CD4-positive, alpha-beta T cell treated with Interleukin-12 subunit alpha and Interleukin-12 subunit beta, for 1 hour (primary cell): ENCODE measurements at regions not wholly inside any gene's neighbourhood (a gene's known extent, or its start where the extent isn't known, plus 50 kb on each side); places are given as distances from the start of the nearest gene placed in this dataset.
"Not testable (repeated sequence)": the region's sequence is repeated elsewhere in the genome, so short reads cannot be mapped to it uniquely, and the experiment has no call there.

Experiments
- DNase-seq: peaks from one replicate; pipeline ENCODE4 v3.0.0-alpha.2; 2020

DNA sequence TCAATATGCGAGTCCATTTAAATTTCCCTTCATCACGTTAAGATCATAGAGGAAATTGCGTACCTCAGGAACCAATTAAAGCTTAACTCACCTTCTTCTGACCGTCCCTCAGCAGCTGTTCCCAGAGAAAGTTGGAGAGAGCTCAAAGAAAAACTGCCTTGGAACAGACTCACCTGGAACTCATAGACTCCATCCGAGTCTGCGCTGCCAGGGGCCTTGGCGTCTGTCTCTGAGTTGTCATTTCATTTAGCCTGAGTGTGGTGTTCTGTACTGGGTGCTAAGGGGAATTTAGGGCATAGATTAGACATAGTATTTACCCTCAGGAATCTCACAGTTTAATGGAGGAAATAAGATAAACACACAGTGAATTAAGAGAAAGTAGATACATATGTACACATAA is 892.7 kb downstream of the TLE1 start:
- DNase-seq: no peak

DNA sequence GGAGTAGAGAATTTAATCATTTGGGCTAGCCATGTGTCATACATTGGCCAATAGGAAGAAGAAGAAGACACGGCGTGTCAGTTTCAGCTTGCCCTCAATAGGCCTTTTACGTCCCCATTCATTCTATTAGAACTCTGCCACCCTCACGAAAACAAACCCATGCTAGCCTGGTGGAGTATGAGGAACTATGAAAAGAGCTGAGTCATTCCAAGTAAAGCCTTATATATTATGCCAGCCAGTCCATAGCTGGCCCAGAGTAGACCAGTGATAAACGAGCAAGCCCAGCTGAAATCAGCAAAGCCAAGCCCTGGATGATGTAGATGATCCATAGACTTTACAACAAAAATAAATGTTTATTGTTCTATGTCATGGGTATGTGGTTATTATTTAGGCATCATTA is 895.1 kb downstream of the TLE1 start:
- DNase-seq: no peak

DNA sequence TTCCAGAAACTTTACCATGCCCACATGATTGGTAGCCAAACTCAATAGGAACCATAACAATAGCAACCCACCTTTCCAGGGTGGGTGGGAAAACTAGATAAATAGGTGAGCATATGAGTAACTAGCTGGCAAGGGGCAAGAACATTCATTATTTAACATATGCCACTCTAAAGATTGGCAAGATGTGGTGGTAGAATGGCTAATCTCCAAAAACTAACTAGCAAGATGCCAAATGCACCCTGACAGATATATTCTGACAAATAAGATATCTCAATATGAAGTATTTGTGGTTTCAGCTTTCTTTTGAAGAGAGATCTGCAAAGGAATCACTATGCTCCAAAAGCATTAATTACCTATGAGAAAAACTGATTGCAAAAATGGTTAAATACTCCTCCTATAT is 895.6 kb downstream of the TLE1 start:
- no peak for DNase-seq

DNA sequence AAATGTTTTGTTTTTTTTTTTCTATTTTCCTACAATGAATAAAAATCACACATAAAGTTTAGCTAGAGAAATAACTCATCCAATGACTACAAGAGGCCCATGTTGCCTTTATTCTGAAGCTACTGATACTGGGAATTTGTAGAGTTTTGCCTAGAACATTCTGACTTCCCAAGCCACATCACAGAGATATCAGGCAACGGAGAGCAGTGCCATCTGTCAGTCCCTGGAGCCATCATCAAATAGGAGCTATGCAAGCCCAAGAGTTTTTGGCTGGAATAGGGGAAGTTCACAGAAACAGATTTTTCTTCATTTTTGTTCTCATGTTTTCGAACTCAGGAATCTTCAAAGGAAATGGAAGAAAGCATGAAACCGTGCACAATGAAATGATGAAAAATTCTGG is 896.6 kb downstream of the TLE1 start:
- no peak for DNase-seq

DNA sequence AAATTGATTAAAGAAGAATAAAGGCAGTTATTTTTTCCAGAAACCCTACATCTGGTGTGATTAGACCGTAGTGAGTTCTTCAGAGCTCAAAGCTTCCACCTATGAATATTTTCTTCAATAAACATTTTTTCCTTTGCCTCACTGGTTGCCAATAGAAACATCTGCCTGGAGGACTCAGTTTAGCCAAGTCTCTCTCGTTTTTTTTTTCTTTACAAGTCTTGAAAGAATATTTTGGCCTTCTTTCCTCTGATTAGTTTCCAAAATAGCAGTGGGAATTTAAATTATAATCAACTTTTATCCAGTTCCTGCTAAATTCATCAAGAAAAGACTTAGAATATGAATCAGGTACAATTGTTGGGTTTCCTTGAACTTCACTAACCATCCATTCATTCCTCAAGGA is 897.5 kb downstream of the TLE1 start:
- DNase-seq: no peak

DNA sequence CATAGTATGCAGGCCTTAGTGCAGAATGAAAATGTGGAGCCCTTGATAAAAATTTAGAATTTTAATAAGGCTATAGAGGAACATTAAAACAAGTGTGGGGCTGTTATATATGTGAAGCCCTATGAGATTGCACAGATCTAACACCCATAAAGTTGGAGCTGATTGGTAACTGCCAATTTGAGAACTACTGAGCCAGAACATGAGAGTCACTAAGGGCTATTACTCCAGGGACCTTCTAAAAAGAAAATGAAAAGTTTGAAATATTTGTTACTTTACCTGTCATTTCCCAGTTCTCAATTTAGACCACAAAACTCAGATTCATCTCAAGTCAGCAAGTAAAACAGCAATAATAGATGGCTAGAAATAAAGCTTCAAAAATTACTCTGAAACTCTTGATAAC is 898.6 kb downstream of the TLE1 start:
- no peak for DNase-seq

DNA sequence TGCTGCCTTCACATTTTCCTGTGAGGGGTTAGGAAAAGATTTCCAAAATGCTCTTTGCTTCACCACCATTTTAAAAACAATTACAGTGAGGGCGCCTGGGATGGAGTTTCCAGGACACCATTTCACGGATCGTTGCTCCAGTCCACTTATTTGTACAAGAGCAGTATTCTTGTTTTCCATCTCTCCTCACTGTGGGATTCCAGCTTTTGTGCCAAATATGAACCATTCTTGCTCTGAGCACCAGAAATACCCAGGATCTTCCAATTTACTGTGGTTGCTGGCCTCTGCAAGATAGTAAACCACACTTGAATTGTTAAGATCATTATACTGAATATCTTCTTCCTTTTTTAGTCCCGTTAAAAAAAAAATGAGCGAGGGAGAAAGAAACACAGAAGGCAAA is 899.5 kb downstream of the TLE1 start:
- DNase-seq: no peak

DNA sequence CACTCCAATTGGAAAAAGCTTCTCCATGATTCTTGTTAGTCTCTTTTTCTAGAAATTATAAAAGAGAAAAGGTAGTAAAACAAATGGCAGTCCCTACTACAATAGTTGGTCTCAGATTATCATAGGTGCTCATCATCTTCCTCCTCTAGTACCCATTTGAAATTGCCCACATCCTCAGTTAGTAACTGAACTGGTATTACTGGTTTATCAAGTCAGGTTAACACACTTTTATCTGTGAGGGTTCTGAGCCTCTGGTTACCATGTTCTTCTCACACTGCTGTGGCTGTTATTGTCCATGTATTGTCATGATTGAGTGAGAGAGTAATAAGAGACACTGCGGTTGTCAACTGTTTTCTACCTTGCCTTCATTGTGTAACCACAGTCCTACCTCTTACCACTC is 901.7 kb downstream of the TLE1 start:
- DNase-seq: no peak

DNA sequence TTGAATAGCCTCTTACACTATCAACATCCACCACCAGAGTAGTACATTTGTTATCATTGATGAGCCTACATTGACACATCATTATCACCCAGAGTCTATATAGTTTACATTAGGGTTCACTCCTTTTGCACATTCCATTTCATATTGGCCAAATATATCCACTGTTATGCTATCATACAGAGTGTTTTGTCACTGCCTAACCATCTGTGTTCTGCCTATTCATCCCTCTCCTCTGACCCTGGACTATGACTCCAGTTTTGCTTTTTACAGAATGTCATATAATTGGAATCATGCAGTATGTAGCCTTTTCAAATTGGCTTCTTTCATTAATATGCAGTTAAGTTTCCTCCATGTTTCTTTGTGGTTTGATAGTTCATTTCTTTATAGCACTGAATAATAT is 904.7 kb downstream of the TLE1 start:
- no peak for DNase-seq

DNA sequence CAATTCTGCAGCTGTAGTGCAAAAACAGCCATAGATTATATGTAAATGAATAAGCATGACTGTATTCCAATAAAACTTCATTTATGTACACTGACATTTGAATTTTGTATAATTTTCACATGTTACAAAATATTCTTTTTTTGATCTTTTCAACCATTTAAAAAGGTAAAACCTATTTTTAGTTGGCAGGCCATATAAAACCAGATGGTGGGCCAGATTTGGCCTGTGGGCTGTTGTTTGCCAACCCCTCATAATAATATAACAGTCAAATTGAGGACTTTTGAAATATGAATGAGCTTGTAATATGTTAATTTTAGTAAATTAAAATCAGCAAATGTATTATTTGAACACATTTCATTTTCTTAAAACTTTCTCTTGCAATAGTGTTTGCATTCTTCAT is 913.4 kb downstream of the TLE1 start:
- DNase-seq: no peak

DNA sequence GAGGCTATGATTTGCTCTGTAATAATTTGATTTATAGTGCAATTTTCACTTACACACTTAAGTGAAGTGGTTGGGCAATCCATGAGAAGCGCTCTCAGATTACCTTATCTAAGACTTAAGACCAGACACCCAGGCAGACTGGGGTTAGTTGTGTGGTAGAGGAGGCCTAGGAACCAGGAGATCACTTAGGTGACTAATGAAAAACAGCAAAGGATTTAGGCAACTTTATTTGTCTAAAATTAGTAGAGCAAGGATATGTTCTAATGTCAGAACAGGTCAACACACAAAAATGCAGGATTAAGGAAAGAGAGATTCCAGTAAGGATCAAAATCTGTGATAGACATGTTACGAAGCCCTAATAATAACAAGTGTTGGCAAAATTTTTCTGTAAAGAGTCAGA is 913.8 kb downstream of the TLE1 start:
- DNase-seq: no peak

DNA sequence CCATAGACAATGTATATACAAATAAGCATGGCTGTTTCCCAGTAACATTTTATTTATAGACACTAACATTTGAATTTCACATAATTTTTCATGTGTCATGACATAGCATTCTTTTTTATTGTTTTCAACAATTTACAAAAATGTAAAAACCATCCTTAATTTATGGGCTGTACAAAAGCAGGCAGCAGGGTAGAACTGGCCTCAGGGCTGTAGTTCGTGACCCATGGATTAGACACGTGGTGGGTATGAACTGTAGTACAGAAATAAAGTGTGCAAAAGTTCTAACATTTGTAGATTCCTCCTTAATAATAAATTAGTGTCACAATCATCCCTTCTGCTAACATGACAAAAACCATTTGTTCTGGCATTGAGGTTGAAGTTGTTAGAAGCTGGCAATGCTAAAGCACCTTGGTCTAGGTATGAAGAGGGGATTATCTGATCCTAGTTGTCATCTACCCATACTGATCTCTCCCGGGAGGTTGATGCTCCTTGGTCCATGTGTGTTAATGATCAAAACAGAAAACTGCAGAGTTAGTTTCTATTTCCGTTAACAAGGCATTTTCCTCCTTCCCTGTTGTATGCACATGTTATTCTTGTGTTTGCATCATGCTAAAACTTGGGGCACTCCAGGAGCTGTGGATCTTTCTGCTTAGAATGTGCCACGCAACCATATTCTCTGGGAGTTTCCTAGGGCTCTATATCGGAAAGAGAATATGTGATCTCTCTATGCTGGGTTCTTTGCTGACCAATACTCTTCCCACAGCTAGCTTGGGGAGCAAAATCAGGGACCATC is 917.6 kb downstream of the TLE1 start:
- no peak for DNase-seq

DNA sequence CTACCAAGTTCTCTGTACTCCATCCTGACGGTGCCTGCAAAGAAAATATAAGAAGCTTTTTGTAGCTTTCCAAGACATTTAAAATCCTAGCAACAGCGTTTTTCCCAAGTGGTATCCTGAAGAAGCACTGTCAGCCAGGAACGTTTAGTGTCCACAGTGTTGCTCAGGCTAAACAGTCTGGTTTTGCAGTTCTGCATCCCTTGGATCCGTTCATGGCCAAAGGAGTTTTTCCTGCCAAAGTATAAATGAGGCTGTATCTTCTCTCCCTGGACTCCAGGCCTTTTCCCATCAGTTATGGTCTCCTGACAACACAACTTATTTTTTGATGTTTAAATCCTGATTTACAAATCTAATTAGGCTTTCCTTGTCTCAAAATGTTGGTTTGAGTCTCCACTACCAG is 925.8 kb downstream of the TLE1 start:
- no peak for DNase-seq

DNA sequence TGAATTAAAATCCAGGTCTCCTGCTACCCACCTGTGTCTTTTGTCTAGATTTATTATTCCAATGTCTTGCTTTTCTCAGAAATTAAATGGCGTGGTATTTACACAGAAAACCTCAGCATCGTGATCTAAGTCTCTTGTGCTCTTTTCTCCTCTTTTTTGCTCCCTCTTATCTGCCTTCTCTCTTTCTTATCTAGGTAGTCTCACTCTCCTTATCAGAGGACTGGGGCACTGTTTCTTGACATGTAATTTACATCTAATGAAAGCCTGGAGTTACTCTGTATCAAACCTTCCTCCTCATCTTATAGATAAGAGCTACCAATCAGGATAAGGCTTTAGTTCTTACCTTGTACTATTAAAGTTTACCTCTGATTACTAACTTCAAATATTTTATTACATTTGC is 933.8 kb downstream of the TLE1 start:
- DNase-seq: no peak

DNA sequence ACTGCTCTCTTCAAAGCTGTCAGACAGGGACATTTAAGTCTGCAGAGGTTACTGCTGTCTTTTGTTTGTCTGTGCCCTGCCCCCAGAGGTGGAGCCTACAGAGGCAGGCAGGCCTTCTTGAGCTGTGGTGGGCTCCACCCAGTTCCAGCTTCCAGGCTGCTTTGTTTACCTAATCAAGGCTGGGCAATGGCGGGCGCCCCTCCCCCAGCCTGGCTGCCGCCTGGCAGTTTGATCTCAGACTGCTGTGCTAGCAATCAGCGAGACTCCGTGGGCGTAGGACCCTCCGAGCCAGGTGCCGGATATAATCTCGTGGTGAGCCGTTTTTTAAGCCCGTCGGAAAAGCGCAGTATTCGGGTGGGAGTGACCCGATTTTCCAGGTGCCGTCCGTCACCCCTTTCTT is 942.3 kb downstream of the TLE1 start:
- DNase-seq: not testable (repeated sequence)

DNA sequence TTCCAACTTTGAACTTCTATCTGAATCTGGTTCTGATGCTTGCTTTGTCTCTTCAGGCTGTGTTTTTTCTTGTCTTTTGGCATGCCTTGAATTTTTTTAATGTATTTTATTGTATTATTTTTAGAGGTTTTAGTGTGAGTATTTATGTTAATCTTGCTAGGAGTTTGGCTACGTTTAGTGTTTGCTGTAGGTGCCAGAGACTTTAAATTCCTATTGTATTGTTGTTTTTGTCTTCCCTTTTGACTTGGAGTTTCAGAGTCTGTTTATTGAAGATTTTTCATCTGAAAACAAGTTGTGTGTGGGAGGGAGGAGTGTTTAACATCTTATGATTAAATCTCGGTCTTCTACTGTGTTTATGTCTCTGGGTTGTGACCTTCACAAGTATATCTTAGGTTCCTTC is 956.8 kb downstream of the TLE1 start:
- DNase-seq: no peak

DNA sequence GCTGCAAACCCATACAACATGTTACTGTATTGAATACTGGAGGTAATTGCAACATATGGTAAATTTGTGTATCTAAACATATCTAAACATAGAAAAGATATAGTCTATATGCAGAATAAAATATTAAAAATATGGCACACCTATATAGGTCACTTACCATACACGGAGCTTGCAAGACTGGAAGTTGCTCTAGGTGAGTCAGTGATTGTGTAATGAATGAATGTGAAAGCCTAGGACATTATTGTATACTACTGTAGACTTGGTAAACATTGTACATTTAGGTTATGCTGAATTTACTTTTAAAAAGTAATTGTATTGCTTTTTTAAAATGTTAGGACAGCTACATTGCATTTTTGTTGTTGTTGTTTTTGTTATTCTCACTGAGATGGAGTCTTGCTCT is 968.8 kb downstream of the TLE1 start:
- DNase-seq: no peak

DNA sequence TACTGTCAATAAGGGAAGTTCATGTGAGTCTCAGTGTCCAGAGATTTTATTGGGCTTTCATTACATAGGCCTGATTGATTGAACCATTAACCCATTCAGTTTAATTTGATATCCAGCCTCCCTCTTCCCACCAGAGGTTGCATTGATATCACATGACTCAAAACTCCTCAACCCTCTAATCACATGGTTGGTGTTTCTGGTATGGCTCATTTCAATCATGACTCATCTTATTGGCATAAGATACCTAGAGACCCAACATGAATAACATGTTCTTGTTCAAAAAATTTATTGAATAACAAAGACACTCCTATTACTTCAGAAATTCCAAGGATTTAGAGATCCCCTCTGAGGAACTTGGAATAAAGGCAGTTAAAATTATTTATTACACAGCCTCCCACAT is 982.2 kb downstream of the TLE1 start:
- no peak for DNase-seq

DNA sequence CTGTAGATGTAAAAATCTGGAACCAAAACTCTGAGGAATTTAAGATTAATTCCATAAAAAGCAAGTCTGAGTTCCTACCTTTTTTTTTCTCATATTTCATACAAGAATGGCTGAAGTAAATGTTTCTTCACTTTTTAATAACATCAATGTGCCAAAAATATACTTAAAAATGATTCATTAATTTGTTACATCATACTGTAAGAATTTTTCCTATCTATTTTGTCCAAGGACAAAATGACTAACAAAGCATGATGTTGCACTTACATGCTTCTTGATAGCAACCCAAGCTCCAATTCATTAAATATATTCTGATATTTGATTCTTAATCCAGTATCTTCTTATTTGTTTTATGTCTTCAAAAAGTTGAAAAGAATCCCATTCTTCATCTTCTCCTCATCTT is 988.3 kb downstream of the TLE1 start:
- DNase-seq: no peak

DNA sequence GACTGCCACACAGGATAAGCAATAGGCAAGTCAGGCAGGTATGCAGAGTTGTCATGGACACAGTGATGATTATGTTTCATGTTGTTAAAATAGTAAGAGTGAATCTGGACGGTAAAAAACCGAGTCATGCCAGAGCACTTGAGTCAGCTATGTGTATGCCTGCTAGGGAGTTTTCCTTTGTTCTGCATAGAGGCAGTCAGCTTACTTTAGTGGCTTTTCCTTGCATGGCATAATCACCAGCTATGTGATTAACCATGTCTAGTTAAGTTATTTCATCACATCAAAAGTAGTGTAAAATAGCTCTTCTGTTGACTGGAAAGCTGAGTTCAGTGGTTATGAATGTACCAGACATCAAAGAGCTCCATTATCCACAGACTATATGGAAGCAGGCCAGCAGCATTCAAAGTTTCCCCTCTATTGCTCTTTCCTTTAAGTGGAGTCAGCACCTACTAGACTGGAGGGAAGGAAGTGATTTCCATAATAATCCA is 989.8 kb downstream of the TLE1 start:
- DNase-seq: no peak

DNA sequence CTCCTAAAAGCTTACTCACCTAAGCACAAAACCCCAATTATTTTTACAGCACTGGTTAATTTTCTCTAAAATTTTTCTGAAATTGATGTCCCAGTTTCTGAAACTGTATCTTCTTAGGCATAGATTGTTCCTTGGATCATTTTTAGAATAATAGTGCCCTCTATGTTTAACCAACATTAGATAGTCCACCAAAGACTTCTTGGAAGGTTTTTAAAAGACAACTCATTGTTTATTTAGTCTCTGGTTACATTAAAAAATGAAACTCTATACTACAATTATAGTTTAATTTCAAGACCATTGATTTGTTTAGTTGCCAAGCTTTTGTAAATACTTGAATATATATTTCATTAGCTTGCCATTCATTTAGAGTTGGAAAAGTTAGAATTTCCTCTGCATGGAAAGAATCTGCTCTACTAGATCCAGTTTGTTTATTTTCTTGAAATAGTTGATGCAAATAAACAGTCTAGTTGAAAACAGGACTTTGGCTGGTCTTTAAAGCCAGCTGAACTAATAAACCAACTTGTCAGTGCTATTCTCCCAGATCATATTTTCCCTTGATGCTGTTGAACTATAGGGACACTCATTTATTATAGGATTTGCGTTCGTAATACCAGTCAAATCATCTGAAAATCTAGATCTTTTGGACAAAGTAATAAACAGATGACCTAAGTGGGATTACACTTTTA is 990.5 kb downstream of the TLE1 start:
- no peak for DNase-seq

DNA sequence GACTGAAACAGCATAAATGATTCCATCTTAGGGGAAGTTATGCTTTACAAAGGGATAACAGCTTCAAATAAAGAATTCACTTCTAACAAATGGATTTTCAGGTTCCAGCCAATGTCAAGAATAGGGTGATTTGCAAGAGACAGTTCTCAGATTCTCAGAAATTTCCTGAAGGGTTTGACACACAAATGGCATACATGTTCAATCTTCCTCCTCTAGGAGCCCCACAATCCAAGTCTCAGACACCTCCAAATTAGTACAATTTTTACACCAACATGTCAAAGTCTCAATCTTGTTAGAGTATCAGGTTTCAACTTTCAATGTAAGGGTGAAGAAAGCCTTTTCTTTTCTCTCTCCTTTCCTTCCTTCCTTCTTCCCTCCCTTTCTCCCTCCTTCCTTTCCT is 996.6 kb downstream of the TLE1 start:
- no peak for DNase-seq

DNA sequence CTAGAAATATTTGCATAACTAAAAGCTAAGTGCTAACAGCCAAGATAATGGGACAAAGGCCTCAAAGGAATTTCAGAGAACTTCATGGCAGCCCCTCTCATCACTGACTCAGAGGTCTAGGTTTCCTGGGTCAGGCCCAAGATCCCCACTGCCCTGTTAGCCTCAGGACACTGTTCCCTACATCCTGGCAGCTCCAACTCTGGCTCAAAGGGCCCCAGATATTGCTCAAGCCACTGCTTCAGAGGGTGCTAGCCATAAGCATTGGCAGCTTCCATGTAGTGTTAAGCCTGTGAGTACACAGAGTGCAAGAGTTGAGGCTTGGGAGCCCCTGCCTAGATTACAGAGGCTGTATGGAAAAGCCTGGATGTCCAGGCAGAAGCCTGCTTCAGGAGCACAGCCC is 998.1 kb downstream of the TLE1 start:
- no peak for DNase-seq

DNA sequence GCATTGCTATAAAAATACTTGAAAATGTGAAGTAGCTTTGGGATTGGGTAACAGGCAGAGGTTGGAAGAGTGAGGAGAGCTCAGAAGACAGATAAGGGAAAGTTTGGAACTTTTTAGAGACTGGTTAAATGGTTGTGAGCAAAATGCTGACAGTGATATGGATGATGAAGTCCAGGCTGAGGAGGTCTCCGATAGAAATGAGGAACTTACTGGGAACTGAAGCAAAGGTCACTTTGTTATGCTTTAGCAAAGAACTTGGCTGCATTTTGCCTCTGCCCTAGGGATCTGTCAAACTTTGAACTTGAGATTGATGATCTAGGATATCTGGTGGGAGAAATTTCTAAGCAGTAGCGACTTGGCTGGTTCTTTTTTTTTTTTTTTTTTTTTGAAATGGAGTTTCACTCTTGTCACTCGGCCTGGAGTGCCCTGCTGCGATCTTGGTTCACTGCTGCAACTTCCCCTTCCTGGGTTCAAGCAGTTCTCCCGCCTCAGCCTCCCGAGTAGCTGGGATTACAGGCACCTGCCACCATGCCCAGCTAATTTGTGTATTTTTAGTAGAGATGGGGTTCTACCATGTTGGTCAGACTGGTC is 998.9 kb downstream of the TLE1 start:
- no peak for DNase-seq
